ENCODE measurements at regions not wholly inside any gene's neighbourhood (a gene's known extent, or its start where the extent isn't known, plus 50 kb on each side); places are given as distances from the start of the nearest gene placed in this dataset.

GRCh38 chr2:198456418-198456817 lies 652.0 kb downstream of the PLCL1 start:
- TF ChIP-seq POLR2A (IDR thresholded peaks at IDR 0.05; ENCODE audit: low read depth, low read length) (no peak), SPI1 (IDR thresholded peaks at IDR 0.05; ENCODE audit: low read depth, low read length) (no peak), TAF1 (IDR thresholded peaks at IDR 0.05; ENCODE audit: low read depth, low read length) (no peak), POLR2AphosphoS5 (IDR thresholded peaks at IDR 0.05; ENCODE audit: low read depth, low read length) (no peak), PAX5 (IDR thresholded peaks at IDR 0.05; ENCODE audit: insufficient read depth, low read length, severe bottlenecking) (no peak)

All from GM12891 (cell line).